OCI-LY7 (cell line): ENCODE measurements at regions not wholly inside any gene's neighbourhood (a gene's known extent, or its start where the extent isn't known, plus 50 kb on each side); places are given as distances from the start of the nearest gene placed in this dataset.

Experiments used
- BruUV-seq: library from RNA; stranded (reverse); fragments of 400-500 nt; replicated peaks from 2 replicates; lab custom pipeline; 2021; lab: Mats Ljungman, UMichigan
- CTCF ChIA-PET: fragments of 300-600 bp; sonication (Branson Sonifier 250); formaldehyde crosslinking; loops from one replicate; lab custom pipeline; 2022; ENCODE audit warnings: antibody characterized with exemption; ENCODE audit not compliant: unreplicated experiment; lab: Charles Lee
- POLR2A ChIA-PET: fragments of 300-600 bp; sonication (Branson Sonifier 250); formaldehyde crosslinking; loops from one replicate; lab custom pipeline; 2022; ENCODE audit warnings: antibody characterized with exemption; lab: Charles Lee
- DNase-seq: peaks from one replicate; pipeline ENCODE4 v3.0.0-alpha.2; 2015; ENCODE audit warnings: low spot score
- H2AFZ ChIP-seq: fragments of 200-600 bp; sonication (generic), shearing (Covaris generic); 2 replicates; pipeline ENCODE4 v1.6.1; 2014; ENCODE audit warnings: mild to moderate bottlenecking, antibody characterized with exemption, low read length, moderate library complexity
- H3K27ac ChIP-seq: fragments of 200-600 bp; sonication (generic); 2 replicates; pipeline ENCODE4 v1.5.1; 2014; ENCODE audit warnings: mixed run types, low read depth, mild to moderate bottlenecking, moderate library complexity, low read length, inconsistent platforms; ENCODE audit not compliant: poor library complexity, severe bottlenecking
- H3K36me3 ChIP-seq: fragments of 200-600 bp; sonication (generic); 2 replicates; pipeline ENCODE4 v1.6.1; 2014; ENCODE audit warnings: mild to moderate bottlenecking, antibody characterized with exemption, low read length, moderate library complexity, mixed read lengths; ENCODE audit not compliant: insufficient read depth
- H3K4me1 ChIP-seq: fragments of 200-600 bp; sonication (generic); 2 replicates; pipeline ENCODE4 v1.5.1; 2014; ENCODE audit warnings: mild to moderate bottlenecking, low read length; ENCODE audit not compliant: insufficient read depth, poor library complexity, severe bottlenecking
- H3K4me2 ChIP-seq: fragments of 200-600 bp; sonication (generic); 2 replicates; pipeline ENCODE4 v1.6.1; 2014; ENCODE audit warnings: mild to moderate bottlenecking, low read length
- H3K4me3 ChIP-seq: fragments of 200-600 bp; sonication (generic); 2 replicates; pipeline ENCODE4 v1.5.1; 2014; ENCODE audit warnings: mild to moderate bottlenecking, low read depth, low read length; ENCODE audit not compliant: poor library complexity, severe bottlenecking
- H3K79me2 ChIP-seq: fragments of 200-600 bp; sonication (generic); 2 replicates; pipeline ENCODE4 v1.6.1; 2016; ENCODE audit warnings: low read depth, mild to moderate bottlenecking, low read length, moderate library complexity, mixed read lengths; ENCODE audit not compliant: insufficient read depth
- H3K9me2 ChIP-seq: fragments of 200-600 bp; sonication (generic); 2 replicates; pipeline ENCODE4 v1.6.1; 2016; ENCODE audit warnings: mild to moderate bottlenecking, low read length, mixed read lengths; ENCODE audit not compliant: insufficient read depth
- H3K9me3 ChIP-seq: fragments of 200-600 bp; sonication (generic); 2 replicates; pipeline ENCODE4 v1.6.1; 2014; ENCODE audit warnings: mild to moderate bottlenecking, mixed run types, low read length, mixed read lengths
- H4K20me1 ChIP-seq: fragments of 200-600 bp; sonication (generic); 2 replicates; pipeline ENCODE4 v1.6.1; 2014; ENCODE audit warnings: mild to moderate bottlenecking, antibody characterized with exemption, low read length, moderate library complexity, mixed read lengths; ENCODE audit not compliant: insufficient read depth
- CTCF ChIP-seq: fragments of 200-600 bp; sonication (generic); conservative IDR thresholded peaks from 2 replicates; pipeline ENCODE4 v1.5.1; 2014; ENCODE audit warnings: mild to moderate bottlenecking, antibody characterized with exemption, low read length, moderate library complexity, mixed read lengths
- EZH2phosphoT487 ChIP-seq: fragments of 200-600 bp; sonication (generic); IDR thresholded peaks from 2 replicates; pipeline ENCODE4 v1.6.1; 2018; ENCODE audit warnings: low read depth, borderline replicate concordance, mild to moderate bottlenecking, mixed run types, antibody characterized with exemption, low read length, moderate library complexity, mixed read lengths
- intact Hi-C: fragments of 100-400 bp; cut with micrococcal nuclease; formaldehyde crosslinking; loops from one replicate; pipeline ENCODE4 v1.10.0; 2022; ENCODE audit not compliant: unreplicated experiment

- POLR2A ChIA-PET: interaction anchor here (0.6 to 0.8 kb wide), 2 partner anchors 125 to 150 kb away, joined by 3 to 7 read pairs; no protein-coding TSS in a partner anchor
- intact Hi-C loops: no loop called here
- no peak for TF ChIP-seq EZH2phosphoT487
- TF ChIP-seq CTCF: no peak
- no peak overlapping the region for H3K27ac ChIP-seq
- no peaks in the 10 kb centered on the region for H3K9me2 ChIP-seq
- no peak overlapping the region for H3K4me2 ChIP-seq
- H2AFZ ChIP-seq: no peak overlapping the region
- no peaks in the 10 kb centered on the region for H4K20me1 ChIP-seq
- H3K4me3 ChIP-seq: no peak overlapping the region
- DNase-seq: no peak
- CTCF ChIA-PET: no interaction called here
- no peaks in the 10 kb centered on the region for H3K4me1 ChIP-seq
- H3K79me2 ChIP-seq: no peaks in the 10 kb centered on the region
- BruUV-seq: no TSS peak
- H3K36me3 ChIP-seq: no peaks in the 10 kb centered on the region
- H3K9me3 ChIP-seq: no peaks in the 10 kb centered on the region
Observed at GRCh38 chr9:29390859-29391258, 1817.6 kb upstream of the C9orf72 start.

- Histone ChIP-seq H3K36me3 (no peaks in the 10 kb centered on the region), H3K27ac (no peak overlapping the region), H3K4me2 (no peak overlapping the region), H2AFZ (no peak overlapping the region), H3K4me3 (no peak overlapping the region), H3K9me2 (no peaks in the 10 kb centered on the region), H3K4me1 (no peaks in the 10 kb centered on the region), H3K79me2 (no peaks in the 10 kb centered on the region), H3K9me3 (no peaks in the 10 kb centered on the region), H4K20me1 (no peaks in the 10 kb centered on the region)
- BruUV-seq: no TSS peak
- DNase-seq: no peak
- POLR2A ChIA-PET: no interaction called here
- CTCF ChIA-PET: no interaction called here
- TF ChIP-seq CTCF (no peak), EZH2phosphoT487 (no peak)
- intact Hi-C loops: no loop called here
Observed at GRCh38 chr9:29393064-29393463, 1819.8 kb upstream of the C9orf72 start.

GRCh38 chr9:29394855-29395254 is 1821.6 kb upstream of the C9orf72 start:
- no peak for DNase-seq
- no peak overlapping the region for H3K27ac ChIP-seq
- TF ChIP-seq EZH2phosphoT487: no peak
- ChIA-PET POLR2A (no interaction called here), CTCF (no interaction called here)
- no peak overlapping the region for H3K4me3 ChIP-seq
- no peaks in the 10 kb centered on the region for H3K4me1 ChIP-seq
- no peaks in the 10 kb centered on the region for H3K36me3 ChIP-seq
- no peaks in the 10 kb centered on the region for H3K9me2 ChIP-seq
- no peak overlapping the region for H2AFZ ChIP-seq
- no peak overlapping the region for H3K4me2 ChIP-seq
- no peaks in the 10 kb centered on the region for H4K20me1 ChIP-seq
- intact Hi-C loops: no loop called here
- H3K79me2 ChIP-seq: no peaks in the 10 kb centered on the region
- no TSS peak for BruUV-seq
- H3K9me3 ChIP-seq: no peaks in the 10 kb centered on the region
